Fibroblast of lung (primary cell): ENCODE measurements at regions not wholly inside any gene's neighbourhood (a gene's known extent, or its start where the extent isn't known, plus 50 kb on each side); places are given as distances from the start of the nearest gene placed in this dataset.

Experiments
- DNase-seq, 2 donors: peaks; one replicate each; pipeline versions ENCODE4 v3.0.0 to v3.0.0-alpha.2; 2010; ENCODE audit warnings: low read depth in 2 of 2
- H2AFZ ChIP-seq: 2 replicates; pipeline ENCODE4 v1.5.1; 2012; ENCODE audit warnings: low read length, control low read depth, inconsistent platforms
- H3K27ac ChIP-seq: 2 replicates; pipeline ENCODE4 v1.5.1; 2011; ENCODE audit warnings: low read length, control low read depth; ENCODE audit not compliant: insufficient read depth
- H3K27me3 ChIP-seq: 2 replicates; pipeline ENCODE4 v1.5.1; 2011; ENCODE audit warnings: mild to moderate bottlenecking, low read length; ENCODE audit not compliant: control insufficient read depth, insufficient read depth
- H3K36me3 ChIP-seq: 2 replicates; pipeline ENCODE4 v1.5.1; 2011; ENCODE audit warnings: low read length; ENCODE audit not compliant: control insufficient read depth, insufficient read depth
- H3K4me1 ChIP-seq: 2 replicates; pipeline ENCODE4 v1.5.1; 2011; ENCODE audit warnings: low read length; ENCODE audit not compliant: control insufficient read depth, insufficient read depth; ENCODE audit errors: extremely low read depth
- H3K4me2 ChIP-seq: 2 replicates; pipeline ENCODE4 v1.5.1; 2011; ENCODE audit warnings: low read length, control low read depth; ENCODE audit not compliant: insufficient read depth; ENCODE audit errors: extremely low read depth
- H3K4me3 ChIP-seq, 4 experiments: fragments of 200-600 bp in 1 of 4; sonication (generic) in 1 of 4; replicated peaks in 1 of 4; 2 replicates each; pipeline ENCODE4 v1.5.1; 2011 to 2016; ENCODE audit warnings: low read length in 4 of 4, low read depth in 3 of 4, mild to moderate bottlenecking in 3 of 4, control low read depth in 2 of 4, inconsistent platforms in 1 of 4, mixed read lengths in 1 of 4; ENCODE audit not compliant: insufficient read depth in 1 of 4; ENCODE audit errors: control extremely low read depth in 1 of 4
- H3K79me2 ChIP-seq: 2 replicates; pipeline ENCODE4 v1.5.1; 2012; ENCODE audit warnings: mild to moderate bottlenecking, low read length, inconsistent platforms; ENCODE audit not compliant: control insufficient read depth, insufficient read depth
- H3K9ac ChIP-seq: 2 replicates; pipeline ENCODE4 v1.5.1; 2011; ENCODE audit warnings: mild to moderate bottlenecking, low read length, control low read depth; ENCODE audit not compliant: insufficient read depth
- H3K9me3 ChIP-seq: 2 replicates; pipeline ENCODE4 v1.5.1; 2012; ENCODE audit warnings: low read depth, low read length; ENCODE audit not compliant: control insufficient read depth, insufficient read depth
- H4K20me1 ChIP-seq: 2 replicates; pipeline ENCODE4 v1.5.1; 2011; ENCODE audit warnings: low read length; ENCODE audit not compliant: control insufficient read depth, insufficient read depth; ENCODE audit errors: extremely low read depth
- CTCF ChIP-seq, 2 donors: IDR thresholded peaks in 1 of 2; conservative IDR thresholded peaks in 1 of 2; 1 replicate in 1 of 2; 2 replicates in 1 of 2; pipeline ENCODE4 v1.5.1; 2011 to 2012; ENCODE audit warnings: low read length in 2 of 2, control low read depth in 1 of 2, inconsistent platforms in 1 of 2, low read depth in 1 of 2, mild to moderate bottlenecking in 1 of 2
- EZH2 ChIP-seq: IDR thresholded peaks from 2 replicates; pipeline ENCODE4 v1.5.1; 2012; ENCODE audit warnings: low read length, control low read depth, mild to moderate bottlenecking; ENCODE audit errors: missing control alignments

GRCh38 chr1:39098546-39099250 lies 72.5 kb downstream of the NDUFS5 start:
- DNase-seq: peak; percentile 90 to 95
- H3K36me3 ChIP-seq: no peaks in the 10 kb centered on the region
- H3K9me3 ChIP-seq: no peaks in the 10 kb centered on the region
- TF ChIP-seq EZH2 (no peak), CTCF (conservative IDR thresholded peaks at IDR 0.05 in 1 of 2, IDR thresholded peaks at IDR 0.05 in 1 of 2; ENCODE audit: low read depth in 1 of 2, low read length in 2 of 2) (peak; percentile 73 to 82)
- H2AFZ ChIP-seq: peak overlapping the region; percentile 58
- peaks cover 13% of the 10 kb centered on the region for H3K4me1 ChIP-seq
- peaks cover under 1% of the 10 kb centered on the region for H3K79me2 ChIP-seq
- no peaks in the 10 kb centered on the region for H4K20me1 ChIP-seq
- H3K4me3 ChIP-seq: no peak overlapping the region
- no peak overlapping the region for H3K4me2 ChIP-seq
- no peaks in the 10 kb centered on the region for H3K27me3 ChIP-seq
- peak overlapping the region; percentile 9 for H3K9ac ChIP-seq
- peak overlapping the region; percentile 81 for H3K27ac ChIP-seq

- H3K27ac ChIP-seq: no peak overlapping the region
- no peak overlapping the region for H2AFZ ChIP-seq
- peaks cover 20% of the 10 kb centered on the region for H3K4me1 ChIP-seq
- peak overlapping the region in 1 of 4 experiments; percentile 18 for H3K4me3 ChIP-seq
- no peaks in the 10 kb centered on the region for H3K36me3 ChIP-seq
- DNase-seq: peak; percentile 76 to 87
- H4K20me1 ChIP-seq: no peaks in the 10 kb centered on the region
- no peak overlapping the region for H3K9ac ChIP-seq
- peak overlapping the region; percentile 4 for H3K4me2 ChIP-seq
- H3K27me3 ChIP-seq: no peaks in the 10 kb centered on the region
- TF ChIP-seq EZH2: no peak
- TF ChIP-seq CTCF (conservative IDR thresholded peaks at IDR 0.05 in 1 of 2, IDR thresholded peaks at IDR 0.05 in 1 of 2; ENCODE audit: low read depth in 1 of 2, low read length in 2 of 2): peak; percentile 79 to 80
- peaks cover 35% of the 10 kb centered on the region for H3K79me2 ChIP-seq
- no peaks in the 10 kb centered on the region for H3K9me3 ChIP-seq
These were observed 76.6 kb downstream of the NDUFS5 start for GRCh38 chr1:39102537-39103327.

GRCh38 chr1:39103328-39104157 lies 77.4 kb downstream of the NDUFS5 start:
- H3K36me3 ChIP-seq: no peaks in the 10 kb centered on the region
- peak overlapping the region; percentile 74 for H3K4me2 ChIP-seq
- peak; percentile 68 to 69 for DNase-seq
- no peak overlapping the region for H3K27ac ChIP-seq
- peaks cover 43% of the 10 kb centered on the region for H3K79me2 ChIP-seq
- no peaks in the 10 kb centered on the region for H4K20me1 ChIP-seq
- H3K4me1 ChIP-seq: peaks cover 16% of the 10 kb centered on the region
- H3K4me3 ChIP-seq: peak overlapping the region in 1 of 4 experiments; percentile 89
- no peaks in the 10 kb centered on the region for H3K9me3 ChIP-seq
- H3K27me3 ChIP-seq: no peaks in the 10 kb centered on the region
- H3K9ac ChIP-seq: no peak overlapping the region
- no peak overlapping the region for H2AFZ ChIP-seq
- TF ChIP-seq CTCF (conservative IDR thresholded peaks at IDR 0.05 in 1 of 2, IDR thresholded peaks at IDR 0.05 in 1 of 2; ENCODE audit: low read depth in 1 of 2, low read length in 2 of 2) (no peak), EZH2 (no peak)
